HepG2 (cell line): ENCODE measurements at regions not wholly inside any gene's neighbourhood (a gene's known extent, or its start where the extent isn't known, plus 50 kb on each side); places are given as distances from the start of the nearest gene placed in this dataset.

ENCODE experiments used
- ATAC-seq: fragments of 200-7000 bp; cut with Tn5 transposase; 3 replicates; pipeline ENCODE4 v1.9.1; 2020; ENCODE audit warnings: mild to moderate bottlenecking, moderate library complexity
- BruUV-seq: library from RNA; stranded (reverse); fragments of 400-500 nt; replicated peaks from 2 replicates; lab custom pipeline; 2021; lab: Mats Ljungman, UMichigan
- CTCF ChIA-PET: fragments of 300-600 bp; formaldehyde crosslinking; extraction: SDS; loops from one replicate; lab custom pipeline; 2021; ENCODE audit warnings: low total read pairs, inconsistent platforms, low intra/inter-chr PET ratio; lab: Yijun Ruan, JAX
- POLR2A ChIA-PET: fragments of 350-600 bp; sonication (Branson Sonifier 250); formaldehyde crosslinking; loops from one replicate; lab custom pipeline; 2020; ENCODE audit warnings: antibody characterized with exemption, inconsistent platforms; lab: Yijun Ruan, JAX
- DNase-seq: peaks from one replicate; pipeline ENCODE4 v3.0.0-alpha.2; 2015; ENCODE audit warnings: low spot score
- FAIRE-seq: peaks from 3 replicates; lab custom pipeline; 2011; peaks lifted over from hg19 to GRCh38; lab: Jason Lieb, UNC
- H2AFZ ChIP-seq: one replicate; pipeline ENCODE4 v1.6.1; 2011; ENCODE audit warnings: low read length, inconsistent platforms
- H3K27ac ChIP-seq: fragments of 300-600 bp; 3 replicates; pipeline ENCODE4 v1.8.0; 2011; ENCODE audit warnings: mixed run types, mild to moderate bottlenecking, mixed read lengths, low read length, inconsistent platforms; ENCODE audit not compliant: insufficient read depth; ENCODE audit errors: extremely low read length
- H3K27me3 ChIP-seq, 2 experiments: fragments of 200-600 bp in 1 of 2; 2 replicates in 1 of 2; 3 replicates in 1 of 2; pipeline versions ENCODE4 v1.6.0 to v1.8.0; 2011; ENCODE audit warnings: low read length in 2 of 2, mild to moderate bottlenecking in 2 of 2, moderate library complexity in 2 of 2, inconsistent platforms in 1 of 2; ENCODE audit not compliant: insufficient read depth in 2 of 2, control insufficient read depth in 1 of 2
- H3K36me3 ChIP-seq, 2 experiments: fragments of 200-600 bp in 1 of 2; replicated peaks in 1 of 2; 2 replicates in 1 of 2; 3 replicates in 1 of 2; pipeline versions ENCODE4 v1.5.1 to v1.8.0; 2011; ENCODE audit warnings: low read length in 2 of 2, inconsistent platforms in 1 of 2; ENCODE audit not compliant: insufficient read depth in 2 of 2, control insufficient read depth in 1 of 2
- H3K4me1 ChIP-seq: 2 replicates; pipeline ENCODE4 v1.5.1; 2012; ENCODE audit warnings: low read length, inconsistent platforms; ENCODE audit not compliant: insufficient read depth
- H3K4me2 ChIP-seq: 2 replicates; pipeline ENCODE4 v1.6.0; 2011; ENCODE audit warnings: low read depth, low read length, inconsistent platforms
- H3K4me3 ChIP-seq, 3 experiments: fragments of 200-600 bp in 1 of 3; sonication (generic), shearing (Covaris generic) in 1 of 3; replicated peaks in 1 of 3; 2 replicates each; pipeline ENCODE4 v1.5.1; 2011 to 2016; ENCODE audit warnings: low read length in 3 of 3, inconsistent platforms in 2 of 3, low read depth in 2 of 3, mild to moderate bottlenecking in 2 of 3, control low read depth in 1 of 3, mixed read lengths in 1 of 3; ENCODE audit not compliant: insufficient read depth in 1 of 3
- H3K79me2 ChIP-seq: one replicate; pipeline ENCODE4 v1.6.1; 2011; ENCODE audit warnings: low read length, inconsistent platforms; ENCODE audit not compliant: insufficient read depth
- H3K9ac ChIP-seq: 2 replicates; pipeline ENCODE4 v1.6.0; 2011; ENCODE audit warnings: mild to moderate bottlenecking, low read depth, low read length, inconsistent platforms; ENCODE audit not compliant: insufficient read depth
- H3K9me3 ChIP-seq: 2 replicates; pipeline ENCODE4 v1.5.1; 2012; ENCODE audit warnings: mild to moderate bottlenecking, low read length
- H4K20me1 ChIP-seq: 2 replicates; pipeline ENCODE4 v1.6.0; 2011; ENCODE audit warnings: inconsistent platforms, mild to moderate bottlenecking, low read length, moderate library complexity; ENCODE audit not compliant: insufficient read depth
- EHMT2 ChIP-seq: fragments of 200-600 bp; sonication (generic); IDR thresholded peaks from 2 replicates; pipeline ENCODE4 v1.7.0; 2017; ENCODE audit warnings: antibody characterized with exemption, low read depth, low read length, borderline replicate concordance
- HMGA1 ChIP-seq: sonication (generic); formaldehyde crosslinking; conservative IDR thresholded peaks from 2 replicates; pipeline ENCODE4 v1.4.0; 2020; ENCODE audit warnings: missing genetic modification reagents
- IRX3 ChIP-seq: sonication (generic); formaldehyde crosslinking; IDR thresholded peaks from 2 replicates; pipeline ENCODE4 v1.8.1; 2023; ENCODE audit warnings: mild to moderate bottlenecking, low read depth, missing genetic modification reagents, borderline replicate concordance
- ISL2 ChIP-seq: sonication (generic); formaldehyde crosslinking; IDR thresholded peaks from 2 replicates; pipeline ENCODE4 v1.5.0; 2020; ENCODE audit warnings: missing genetic modification reagents
- MYNN ChIP-seq: sonication (generic); formaldehyde crosslinking; IDR thresholded peaks from 2 replicates; pipeline ENCODE4 v1.4.0; 2020; ENCODE audit warnings: mild to moderate bottlenecking, low read depth, missing genetic modification reagents
- RBAK ChIP-seq: sonication (generic); formaldehyde crosslinking; IDR thresholded peaks from 2 replicates; pipeline ENCODE4 v1.5.1; 2020; ENCODE audit warnings: mild to moderate bottlenecking, missing genetic modification reagents
- SIX1 ChIP-seq: sonication (generic); formaldehyde crosslinking; IDR thresholded peaks from 2 replicates; pipeline ENCODE4 v1.4.0; 2020; ENCODE audit warnings: missing genetic modification reagents, borderline replicate concordance
- SPEN ChIP-seq: sonication (generic); formaldehyde crosslinking; IDR thresholded peaks from 2 replicates; pipeline ENCODE4 v1.5.1; 2020; ENCODE audit warnings: low read depth, mild to moderate bottlenecking, missing genetic modification reagents
- TOE1 ChIP-seq: sonication (generic); formaldehyde crosslinking; IDR thresholded peaks from 2 replicates; pipeline ENCODE4 v1.4.0; 2020; ENCODE audit warnings: mild to moderate bottlenecking, missing genetic modification reagents
- ZBTB42 ChIP-seq: sonication (generic); formaldehyde crosslinking; IDR thresholded peaks from 2 replicates; pipeline ENCODE4 v1.5.0; 2020; ENCODE audit warnings: mild to moderate bottlenecking, missing genetic modification reagents
- ZIK1 ChIP-seq: sonication (generic); formaldehyde crosslinking; IDR thresholded peaks from 2 replicates; pipeline ENCODE4 v1.5.0; 2020; ENCODE audit warnings: mild to moderate bottlenecking, low read depth, missing genetic modification reagents, borderline replicate concordance
- WGBS: methylation state at CpG from one replicate; pipeline ENCODE4 v1.1.6; 2017; ENCODE audit warnings: low lambda C conversion rate; 5-methylcytosine and 5-hydroxymethylcytosine counted together
- in situ Hi-C: cut with HindIII; loops from 2 replicates; pipeline ENCODE4 v1.10.0; 2017; ENCODE audit warnings: low pct_unique_long_range_greater_than_20kb; ENCODE audit not compliant: extremely low pct_ligation_motif_present
- intact Hi-C: fragments of 100-400 bp; cut with micrococcal nuclease; formaldehyde crosslinking; loops from one replicate; pipeline ENCODE4 v1.10.0; 2022; ENCODE audit not compliant: unreplicated experiment
- TF ChIP-seq, protein P1 (sequence below): sonication (generic); formaldehyde crosslinking; IDR thresholded peaks from 2 replicates; pipeline ENCODE4 v1.5.0; 2020; ENCODE audit warnings: mild to moderate bottlenecking, missing genetic modification reagents
- TF ChIP-seq, protein P2 (sequence below): sonication (generic); formaldehyde crosslinking; IDR thresholded peaks from 2 replicates; pipeline ENCODE4 v1.4.0; 2020; ENCODE audit warnings: low read depth, missing genetic modification reagents
- TF ChIP-seq, protein P3 (sequence below): sonication (generic); formaldehyde crosslinking; IDR thresholded peaks from 2 replicates; pipeline ENCODE4 v1.4.0; 2020; ENCODE audit warnings: missing genetic modification reagents

DNA sequence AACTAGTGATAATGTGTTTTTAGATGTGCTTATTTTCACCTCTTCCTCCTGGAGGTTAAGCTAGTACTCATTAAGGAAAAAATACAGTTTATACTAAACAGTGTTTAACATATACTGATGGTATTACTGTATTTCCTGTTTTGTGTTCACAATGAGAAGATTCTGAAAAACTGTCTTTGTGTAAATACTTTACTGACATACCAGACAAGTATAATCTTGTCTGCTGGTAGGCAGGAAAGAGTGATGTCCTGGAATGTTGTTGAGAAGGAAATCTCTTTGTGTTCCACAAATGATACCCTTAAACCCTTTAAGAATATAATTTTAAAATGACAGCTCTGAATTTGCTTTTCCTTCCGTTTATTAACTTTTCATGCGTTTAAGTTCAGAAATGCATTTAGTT, 205.5 kb upstream of the NUDT6 start (continued):
- TF ChIP-seq SPEN (CRISPR knock-in tag) (no peak), HMGA1 (CRISPR knock-in tag) (no peak), ZBTB42 (CRISPR knock-in tag) (no peak), SIX1 (CRISPR knock-in tag) (no peak)

DNA sequence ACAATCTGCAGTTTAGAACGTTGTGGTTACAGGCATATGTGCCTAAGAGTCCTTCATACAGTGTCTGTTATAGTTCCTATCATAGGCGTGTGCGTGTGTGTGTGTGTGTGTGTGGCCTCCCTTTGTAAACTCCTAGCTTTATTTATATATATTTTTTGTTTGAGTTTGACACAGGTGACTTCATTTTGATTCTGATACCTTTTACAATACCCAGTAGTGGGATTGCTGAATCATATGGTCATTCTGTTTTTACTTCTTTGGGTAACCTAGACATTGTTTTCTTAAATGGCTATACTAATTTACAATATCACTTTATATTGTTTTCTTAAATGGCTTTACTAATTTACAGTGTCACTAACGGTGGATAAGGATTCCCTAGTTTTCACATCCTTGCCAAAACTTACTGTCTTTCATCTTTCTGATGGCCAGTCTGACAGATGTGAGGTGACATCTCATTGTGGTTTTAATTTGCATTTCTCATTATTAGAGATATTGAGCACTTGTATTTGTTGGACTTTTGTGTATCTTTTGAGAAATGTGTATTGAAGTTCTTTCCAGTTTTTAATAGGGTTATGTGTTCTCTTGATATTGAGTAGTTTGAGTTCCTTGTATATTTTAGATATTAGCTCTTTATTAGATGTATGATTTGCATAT, 211.1 kb upstream of the NUDT6 start:
- no peak for ATAC-seq
- WGBS = 94% methylated on average over 3 of the region's 4 CpGs
- Histone ChIP-seq H3K4me2 (no peak overlapping the region), H2AFZ (no peak overlapping the region), H3K9me3 (no peaks in the 10 kb centered on the region), H3K4me3 (no peak overlapping the region), H3K79me2 (no peaks in the 10 kb centered on the region), H4K20me1 (no peaks in the 10 kb centered on the region), H3K9ac (no peak overlapping the region), H3K36me3 (no peaks in the 10 kb centered on the region), H3K4me1 (no peaks in the 10 kb centered on the region), H3K27me3 (no peaks in the 10 kb centered on the region), H3K27ac (no peak overlapping the region)
- intact Hi-C loops = no loop called here
- TF ChIP-seq ZIK1 (CRISPR knock-in tag) (no peak), MYNN (CRISPR knock-in tag) (no peak), EHMT2 (no peak), ISL2 (CRISPR knock-in tag) (no peak), IRX3 (CRISPR knock-in tag) (no peak), TOE1 (no peak), RBAK (CRISPR knock-in tag) (no peak)
- TF ChIP-seq, protein P1, sequence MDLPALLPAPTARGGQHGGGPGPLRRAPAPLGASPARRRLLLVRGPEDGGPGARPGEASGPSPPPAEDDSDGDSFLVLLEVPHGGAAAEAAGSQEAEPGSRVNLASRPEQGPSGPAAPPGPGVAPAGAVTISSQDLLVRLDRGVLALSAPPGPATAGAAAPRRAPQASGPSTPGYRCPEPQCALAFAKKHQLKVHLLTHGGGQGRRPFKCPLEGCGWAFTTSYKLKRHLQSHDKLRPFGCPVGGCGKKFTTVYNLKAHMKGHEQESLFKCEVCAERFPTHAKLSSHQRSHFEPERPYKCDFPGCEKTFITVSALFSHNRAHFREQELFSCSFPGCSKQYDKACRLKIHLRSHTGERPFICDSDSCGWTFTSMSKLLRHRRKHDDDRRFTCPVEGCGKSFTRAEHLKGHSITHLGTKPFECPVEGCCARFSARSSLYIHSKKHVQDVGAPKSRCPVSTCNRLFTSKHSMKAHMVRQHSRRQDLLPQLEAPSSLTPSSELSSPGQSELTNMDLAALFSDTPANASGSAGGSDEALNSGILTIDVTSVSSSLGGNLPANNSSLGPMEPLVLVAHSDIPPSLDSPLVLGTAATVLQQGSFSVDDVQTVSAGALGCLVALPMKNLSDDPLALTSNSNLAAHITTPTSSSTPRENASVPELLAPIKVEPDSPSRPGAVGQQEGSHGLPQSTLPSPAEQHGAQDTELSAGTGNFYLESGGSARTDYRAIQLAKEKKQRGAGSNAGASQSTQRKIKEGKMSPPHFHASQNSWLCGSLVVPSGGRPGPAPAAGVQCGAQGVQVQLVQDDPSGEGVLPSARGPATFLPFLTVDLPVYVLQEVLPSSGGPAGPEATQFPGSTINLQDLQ = no peak
- TF ChIP-seq, protein P2, sequence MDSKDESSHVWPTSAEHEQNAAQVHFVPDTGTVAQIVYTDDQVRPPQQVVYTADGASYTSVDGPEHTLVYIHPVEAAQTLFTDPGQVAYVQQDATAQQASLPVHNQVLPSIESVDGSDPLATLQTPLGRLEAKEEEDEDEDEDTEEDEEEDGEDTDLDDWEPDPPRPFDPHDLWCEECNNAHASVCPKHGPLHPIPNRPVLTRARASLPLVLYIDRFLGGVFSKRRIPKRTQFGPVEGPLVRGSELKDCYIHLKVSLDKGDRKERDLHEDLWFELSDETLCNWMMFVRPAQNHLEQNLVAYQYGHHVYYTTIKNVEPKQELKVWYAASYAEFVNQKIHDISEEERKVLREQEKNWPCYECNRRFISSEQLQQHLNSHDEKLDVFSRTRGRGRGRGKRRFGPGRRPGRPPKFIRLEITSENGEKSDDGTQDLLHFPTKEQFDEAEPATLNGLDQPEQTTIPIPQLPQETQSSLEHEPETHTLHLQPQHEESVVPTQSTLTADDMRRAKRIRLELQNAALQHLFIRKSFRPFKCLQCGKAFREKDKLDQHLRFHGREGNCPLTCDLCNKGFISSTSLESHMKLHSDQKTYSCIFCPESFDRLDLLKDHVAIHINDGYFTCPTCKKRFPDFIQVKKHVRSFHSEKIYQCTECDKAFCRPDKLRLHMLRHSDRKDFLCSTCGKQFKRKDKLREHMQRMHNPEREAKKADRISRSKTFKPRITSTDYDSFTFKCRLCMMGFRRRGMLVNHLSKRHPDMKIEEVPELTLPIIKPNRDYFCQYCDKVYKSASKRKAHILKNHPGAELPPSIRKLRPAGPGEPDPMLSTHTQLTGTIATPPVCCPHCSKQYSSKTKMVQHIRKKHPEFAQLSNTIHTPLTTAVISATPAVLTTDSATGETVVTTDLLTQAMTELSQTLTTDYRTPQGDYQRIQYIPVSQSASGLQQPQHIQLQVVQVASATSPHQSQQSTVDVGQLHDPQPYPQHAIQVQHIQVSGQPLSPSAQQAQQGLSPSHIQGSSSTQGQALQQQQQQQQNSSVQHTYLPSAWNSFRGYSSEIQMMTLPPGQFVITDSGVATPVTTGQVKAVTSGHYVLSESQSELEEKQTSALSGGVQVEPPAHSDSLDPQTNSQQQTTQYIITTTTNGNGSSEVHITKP = no peak
- TF ChIP-seq, protein P3, sequence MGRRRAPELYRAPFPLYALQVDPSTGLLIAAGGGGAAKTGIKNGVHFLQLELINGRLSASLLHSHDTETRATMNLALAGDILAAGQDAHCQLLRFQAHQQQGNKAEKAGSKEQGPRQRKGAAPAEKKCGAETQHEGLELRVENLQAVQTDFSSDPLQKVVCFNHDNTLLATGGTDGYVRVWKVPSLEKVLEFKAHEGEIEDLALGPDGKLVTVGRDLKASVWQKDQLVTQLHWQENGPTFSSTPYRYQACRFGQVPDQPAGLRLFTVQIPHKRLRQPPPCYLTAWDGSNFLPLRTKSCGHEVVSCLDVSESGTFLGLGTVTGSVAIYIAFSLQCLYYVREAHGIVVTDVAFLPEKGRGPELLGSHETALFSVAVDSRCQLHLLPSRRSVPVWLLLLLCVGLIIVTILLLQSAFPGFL (CRISPR knock-in tag) = no peak
- FAIRE-seq = no peak
- no peak for DNase-seq
- CTCF ChIA-PET = no interaction called here
- in situ Hi-C loops = no loop called here
- no TSS peak for BruUV-seq
- POLR2A ChIA-PET = no interaction called here
